ENCODE measurements at regions not wholly inside any gene's neighbourhood (a gene's known extent, or its start where the extent isn't known, plus 50 kb on each side); places are given as distances from the start of the nearest gene placed in this dataset.
"Not testable (repeated sequence)": the region's sequence is repeated elsewhere in the genome, so short reads cannot be mapped to it uniquely, and the experiment has no call there.

- Histone ChIP-seq H3K36me3 (ENCODE audit: control insufficient read depth, low read depth, low read length) (no peaks in the 10 kb centered on the region), H3K27me3 (ENCODE audit: control insufficient read depth, insufficient read depth, low read length) (no peaks in the 10 kb centered on the region), H3K4me3 (ENCODE audit: low read length) (no peak overlapping the region), H3K9me3 (ENCODE audit: control insufficient read depth, low read depth, low read length) (no peaks in the 10 kb centered on the region), H3K4me1 (ENCODE audit: control insufficient read depth, low read depth, low read length) (no peaks in the 10 kb centered on the region), H3K27ac (ENCODE audit: low read length) (no peak overlapping the region), H3K9ac (ENCODE audit: low read length) (no peak overlapping the region)
These were observed 280.3 kb downstream of the CYRIA start for GRCh38 chr2:16385341-16385740.

- no peak overlapping the region for H3K9ac ChIP-seq (ENCODE audit: low read length)
- no peak overlapping the region for H3K4me3 ChIP-seq (ENCODE audit: low read length)
- no peaks in the 10 kb centered on the region for H3K27me3 ChIP-seq (ENCODE audit: control insufficient read depth, insufficient read depth, low read length)
- no peaks in the 10 kb centered on the region for H3K4me1 ChIP-seq (ENCODE audit: control insufficient read depth, low read depth, low read length)
- no peaks in the 10 kb centered on the region for H3K9me3 ChIP-seq (ENCODE audit: control insufficient read depth, low read depth, low read length)
- no peak overlapping the region for H3K27ac ChIP-seq (ENCODE audit: low read length)
- no peaks in the 10 kb centered on the region for H3K36me3 ChIP-seq (ENCODE audit: control insufficient read depth, low read depth, low read length)
These were observed 282.2 kb downstream of the CYRIA start for GRCh38 chr2:16383411-16383810.

DNA sequence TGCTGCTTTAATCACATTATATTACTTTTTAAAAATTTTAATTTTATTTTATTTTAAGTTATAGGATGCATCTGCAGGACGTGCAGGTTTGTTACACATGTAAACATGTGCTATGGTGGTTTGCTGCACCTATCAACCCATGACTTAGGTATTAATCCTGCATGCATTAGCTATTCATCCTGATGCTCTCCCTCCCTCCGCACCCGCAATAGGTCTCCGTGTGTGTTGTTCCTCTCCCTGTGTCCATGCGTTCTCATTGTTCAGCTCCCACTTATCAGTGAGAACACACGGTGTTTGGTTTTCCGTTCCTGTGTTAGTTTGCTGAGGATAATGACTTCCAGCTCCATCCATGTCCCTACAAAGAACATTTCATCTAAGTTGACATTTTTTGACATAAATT, 283.2 kb downstream of the CYRIA start:
- Histone ChIP-seq H3K9me3 (ENCODE audit: control insufficient read depth, low read depth, low read length) (no peaks in the 10 kb centered on the region), H3K27ac (ENCODE audit: low read length) (no peak overlapping the region), H3K27me3 (ENCODE audit: control insufficient read depth, insufficient read depth, low read length) (no peaks in the 10 kb centered on the region), H3K36me3 (ENCODE audit: control insufficient read depth, low read depth, low read length) (no peaks in the 10 kb centered on the region), H3K9ac (ENCODE audit: low read length) (no peak overlapping the region), H3K4me3 (ENCODE audit: low read length) (no peak overlapping the region), H3K4me1 (ENCODE audit: control insufficient read depth, low read depth, low read length) (no peaks in the 10 kb centered on the region)

- H3K36me3 ChIP-seq (ENCODE audit: control insufficient read depth, low read depth, low read length): no peaks in the 10 kb centered on the region
- no peaks in the 10 kb centered on the region for H3K4me1 ChIP-seq (ENCODE audit: control insufficient read depth, low read depth, low read length)
- H3K27me3 ChIP-seq (ENCODE audit: control insufficient read depth, insufficient read depth, low read length): no peaks in the 10 kb centered on the region
- H3K27ac ChIP-seq (ENCODE audit: low read length): no peak overlapping the region
- H3K9ac ChIP-seq (ENCODE audit: low read length): no peak overlapping the region
- no peaks in the 10 kb centered on the region for H3K9me3 ChIP-seq (ENCODE audit: control insufficient read depth, low read depth, low read length)
- no peak overlapping the region for H3K4me3 ChIP-seq (ENCODE audit: low read length)
These were observed 284.1 kb downstream of the CYRIA start for GRCh38 chr2:16381511-16381910.

DNA sequence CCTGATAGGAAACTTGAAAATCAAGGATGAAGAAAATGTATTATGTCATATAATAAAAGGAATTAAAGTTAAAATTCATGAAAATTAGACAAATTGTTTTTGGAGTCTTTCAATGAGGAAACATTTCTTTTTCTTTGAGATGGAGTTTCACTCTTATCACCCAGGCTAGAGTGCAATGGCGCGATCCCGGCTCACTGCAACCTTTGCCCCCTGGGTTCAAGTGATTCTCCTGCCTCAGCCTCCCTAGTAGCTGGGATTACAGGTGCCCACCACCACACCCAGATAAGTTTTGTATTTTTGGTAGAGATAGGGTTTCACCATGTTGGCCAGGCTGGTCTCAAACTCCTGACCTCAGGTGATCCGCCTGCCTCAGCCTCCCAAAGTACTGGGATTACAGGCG, 285.7 kb downstream of the CYRIA start:
- H3K36me3 ChIP-seq (ENCODE audit: control insufficient read depth, low read depth, low read length); H3K9me3 ChIP-seq (ENCODE audit: control insufficient read depth, low read depth, low read length); H3K27me3 ChIP-seq (ENCODE audit: control insufficient read depth, insufficient read depth, low read length); H3K4me3 ChIP-seq (ENCODE audit: low read length); H3K9ac ChIP-seq (ENCODE audit: low read length); H3K27ac ChIP-seq (ENCODE audit: low read length); H3K4me1 ChIP-seq (ENCODE audit: control insufficient read depth, low read depth, low read length): not testable (repeated sequence)

DNA sequence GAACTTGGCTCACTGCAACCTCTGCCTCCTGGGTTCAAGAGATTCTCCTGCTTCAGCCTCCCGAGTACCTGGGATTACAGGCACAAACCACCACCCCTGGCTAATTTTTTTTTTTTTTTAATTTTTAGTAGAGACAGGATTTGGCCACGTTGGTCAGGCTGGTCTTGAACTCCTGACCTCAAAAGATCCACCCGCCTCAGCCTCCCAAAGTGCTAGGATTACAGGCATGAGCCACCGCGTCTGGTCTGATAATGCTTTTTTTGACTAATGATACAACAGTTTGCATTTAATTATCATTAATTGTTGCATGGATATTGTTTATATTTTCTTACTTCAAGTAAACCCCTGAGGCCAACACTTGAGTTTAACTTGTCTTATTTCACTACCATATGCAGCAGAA, 286.6 kb downstream of the CYRIA start:
- not testable (repeated sequence) for H3K4me3 ChIP-seq (ENCODE audit: low read length); H3K9me3 ChIP-seq (ENCODE audit: control insufficient read depth, low read depth, low read length); H3K9ac ChIP-seq (ENCODE audit: low read length); H3K27ac ChIP-seq (ENCODE audit: low read length); H3K36me3 ChIP-seq (ENCODE audit: control insufficient read depth, low read depth, low read length); H3K27me3 ChIP-seq (ENCODE audit: control insufficient read depth, insufficient read depth, low read length); H3K4me1 ChIP-seq (ENCODE audit: control insufficient read depth, low read depth, low read length)

DNA sequence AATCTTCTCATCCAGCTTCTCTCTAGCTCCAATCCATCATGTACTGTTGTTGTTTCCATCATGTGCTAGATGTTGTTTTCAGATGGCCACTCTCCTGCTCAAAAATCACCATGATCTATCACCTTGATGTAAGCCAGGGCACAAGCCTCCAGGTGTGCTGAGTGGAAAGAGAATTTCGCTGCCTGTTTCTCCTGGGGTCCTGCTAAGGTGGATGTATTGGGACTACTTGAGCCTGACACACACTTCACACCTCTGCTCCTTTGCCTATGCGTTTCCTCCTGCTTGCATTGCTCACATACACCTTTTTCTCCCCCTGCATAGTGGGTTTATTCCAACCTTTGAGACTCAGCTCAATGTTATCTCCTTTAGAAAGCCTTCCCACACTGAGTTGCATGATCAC, 287.6 kb downstream of the CYRIA start:
- no peak overlapping the region for H3K27ac ChIP-seq (ENCODE audit: low read length)
- H3K9me3 ChIP-seq (ENCODE audit: control insufficient read depth, low read depth, low read length): no peaks in the 10 kb centered on the region
- H3K4me3 ChIP-seq (ENCODE audit: low read length): no peak overlapping the region
- H3K36me3 ChIP-seq (ENCODE audit: control insufficient read depth, low read depth, low read length): no peaks in the 10 kb centered on the region
- no peaks in the 10 kb centered on the region for H3K4me1 ChIP-seq (ENCODE audit: control insufficient read depth, low read depth, low read length)
- H3K9ac ChIP-seq (ENCODE audit: low read length): no peak overlapping the region
- H3K27me3 ChIP-seq (ENCODE audit: control insufficient read depth, insufficient read depth, low read length): no peaks in the 10 kb centered on the region

- no peaks in the 10 kb centered on the region for H3K36me3 ChIP-seq (ENCODE audit: control insufficient read depth, low read depth, low read length)
- H3K4me3 ChIP-seq (ENCODE audit: low read length): no peak overlapping the region
These were observed 289.7 kb downstream of the CYRIA start for GRCh38 chr2:16375981-16376380.

DNA sequence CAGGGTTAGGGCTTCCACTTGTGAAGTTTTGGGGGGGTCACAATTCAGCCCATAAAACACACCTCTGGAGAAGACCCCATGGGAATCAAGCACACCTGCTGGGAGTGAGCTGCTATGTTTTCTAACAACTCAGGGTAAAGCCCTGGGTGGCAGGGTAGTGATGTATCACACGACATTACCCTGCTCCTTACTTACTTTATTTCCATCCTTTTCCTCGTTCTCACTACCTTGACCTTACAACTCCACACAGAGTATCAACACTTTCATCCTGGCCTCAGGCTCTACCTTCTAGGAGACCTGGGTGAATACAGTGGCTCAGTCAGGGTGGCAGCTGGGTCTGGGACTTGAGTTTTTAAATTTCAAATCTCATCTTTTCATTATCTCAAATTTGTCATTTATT, 290.3 kb downstream of the CYRIA start:
- Histone ChIP-seq H3K9me3 (ENCODE audit: control insufficient read depth, low read depth, low read length) (no peaks in the 10 kb centered on the region), H3K9ac (ENCODE audit: low read length) (no peak overlapping the region), H3K27ac (ENCODE audit: low read length) (no peak overlapping the region), H3K4me1 (ENCODE audit: control insufficient read depth, low read depth, low read length) (no peaks in the 10 kb centered on the region), H3K4me3 (ENCODE audit: low read length) (no peak overlapping the region), H3K36me3 (ENCODE audit: control insufficient read depth, low read depth, low read length) (no peaks in the 10 kb centered on the region), H3K27me3 (ENCODE audit: control insufficient read depth, insufficient read depth, low read length) (no peaks in the 10 kb centered on the region)

More at GRCh38 chr2:16375981-16376380, 289.7 kb downstream of the CYRIA start:
- no peak overlapping the region for H3K9ac ChIP-seq (ENCODE audit: low read length)
- no peaks in the 10 kb centered on the region for H3K27me3 ChIP-seq (ENCODE audit: control insufficient read depth, insufficient read depth, low read length)
- no peak overlapping the region for H3K27ac ChIP-seq (ENCODE audit: low read length)
- no peaks in the 10 kb centered on the region for H3K9me3 ChIP-seq (ENCODE audit: control insufficient read depth, low read depth, low read length)
- H3K4me1 ChIP-seq (ENCODE audit: control insufficient read depth, low read depth, low read length): no peaks in the 10 kb centered on the region

- H3K36me3 ChIP-seq (ENCODE audit: control insufficient read depth, low read depth, low read length): no peaks in the 10 kb centered on the region
- H3K4me3 ChIP-seq (ENCODE audit: low read length): no peak overlapping the region
These were observed 291.0 kb downstream of the CYRIA start for GRCh38 chr2:16374671-16375070.

DNA sequence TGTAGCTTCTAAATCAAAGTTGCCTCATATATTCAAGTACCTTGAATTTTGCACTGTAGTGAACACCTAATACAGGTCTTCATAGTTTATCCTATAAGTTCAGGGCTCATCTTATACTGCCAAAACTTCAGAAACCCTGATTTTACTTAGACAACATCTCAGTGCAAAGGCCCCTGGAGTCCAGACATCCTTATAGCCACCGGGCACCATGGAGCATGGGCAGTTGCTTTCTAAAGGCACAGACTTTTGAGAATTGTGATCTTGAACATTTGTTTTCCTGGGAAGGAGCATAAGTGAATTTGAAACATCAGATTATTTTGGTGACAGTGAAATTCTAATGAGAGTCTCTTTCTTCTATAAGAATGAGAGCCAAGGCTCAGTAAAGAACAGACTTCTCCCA, 292.3 kb downstream of the CYRIA start:
- H3K36me3 ChIP-seq (ENCODE audit: control insufficient read depth, low read depth, low read length): no peaks in the 10 kb centered on the region
- no peaks in the 10 kb centered on the region for H3K9me3 ChIP-seq (ENCODE audit: control insufficient read depth, low read depth, low read length)
- H3K4me3 ChIP-seq (ENCODE audit: low read length): no peak overlapping the region

More at GRCh38 chr2:16374671-16375070, 291.0 kb downstream of the CYRIA start:
- H3K9ac ChIP-seq (ENCODE audit: low read length): no peak overlapping the region
- H3K4me1 ChIP-seq (ENCODE audit: control insufficient read depth, low read depth, low read length): no peaks in the 10 kb centered on the region
- no peak overlapping the region for H3K27ac ChIP-seq (ENCODE audit: low read length)
- no peaks in the 10 kb centered on the region for H3K9me3 ChIP-seq (ENCODE audit: control insufficient read depth, low read depth, low read length)
- no peaks in the 10 kb centered on the region for H3K27me3 ChIP-seq (ENCODE audit: control insufficient read depth, insufficient read depth, low read length)

DNA sequence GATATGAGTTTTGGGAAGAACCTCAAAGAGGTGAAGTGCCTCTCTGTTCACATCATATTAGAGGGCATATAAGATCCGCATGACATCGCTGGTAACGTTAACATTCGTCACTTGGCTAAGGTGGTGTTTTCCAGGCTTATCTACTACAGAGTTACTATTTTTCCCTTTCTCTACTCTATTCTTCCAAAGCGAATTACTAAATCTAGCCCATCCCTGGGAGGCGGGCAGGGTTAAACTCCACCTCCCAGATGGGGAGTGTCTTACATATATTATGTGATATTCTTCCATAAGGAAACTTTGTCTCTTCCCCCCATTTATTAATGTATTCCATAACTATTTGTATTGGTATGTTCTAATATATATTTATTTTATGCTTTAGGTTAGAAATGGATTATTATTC, 293.9 kb downstream of the CYRIA start:
- Histone ChIP-seq H3K4me1 (ENCODE audit: control insufficient read depth, low read depth, low read length) (no peaks in the 10 kb centered on the region), H3K27me3 (ENCODE audit: control insufficient read depth, insufficient read depth, low read length) (no peaks in the 10 kb centered on the region), H3K27ac (ENCODE audit: low read length) (no peak overlapping the region), H3K36me3 (ENCODE audit: control insufficient read depth, low read depth, low read length) (no peaks in the 10 kb centered on the region), H3K9ac (ENCODE audit: low read length) (no peak overlapping the region), H3K9me3 (ENCODE audit: control insufficient read depth, low read depth, low read length) (no peaks in the 10 kb centered on the region), H3K4me3 (ENCODE audit: low read length) (no peak overlapping the region)

More for the DNA sequence above, 292.3 kb downstream of the CYRIA start:
- no peaks in the 10 kb centered on the region for H3K27me3 ChIP-seq (ENCODE audit: control insufficient read depth, insufficient read depth, low read length)
- no peak overlapping the region for H3K9ac ChIP-seq (ENCODE audit: low read length)
- H3K4me1 ChIP-seq (ENCODE audit: control insufficient read depth, low read depth, low read length): no peaks in the 10 kb centered on the region
- H3K27ac ChIP-seq (ENCODE audit: low read length): no peak overlapping the region

All from iPS-18a (cell line).